ENCODE measurements at regions not wholly inside any gene's neighbourhood (a gene's known extent, or its start where the extent isn't known, plus 50 kb on each side); places are given as distances from the start of the nearest gene placed in this dataset.

DNA sequence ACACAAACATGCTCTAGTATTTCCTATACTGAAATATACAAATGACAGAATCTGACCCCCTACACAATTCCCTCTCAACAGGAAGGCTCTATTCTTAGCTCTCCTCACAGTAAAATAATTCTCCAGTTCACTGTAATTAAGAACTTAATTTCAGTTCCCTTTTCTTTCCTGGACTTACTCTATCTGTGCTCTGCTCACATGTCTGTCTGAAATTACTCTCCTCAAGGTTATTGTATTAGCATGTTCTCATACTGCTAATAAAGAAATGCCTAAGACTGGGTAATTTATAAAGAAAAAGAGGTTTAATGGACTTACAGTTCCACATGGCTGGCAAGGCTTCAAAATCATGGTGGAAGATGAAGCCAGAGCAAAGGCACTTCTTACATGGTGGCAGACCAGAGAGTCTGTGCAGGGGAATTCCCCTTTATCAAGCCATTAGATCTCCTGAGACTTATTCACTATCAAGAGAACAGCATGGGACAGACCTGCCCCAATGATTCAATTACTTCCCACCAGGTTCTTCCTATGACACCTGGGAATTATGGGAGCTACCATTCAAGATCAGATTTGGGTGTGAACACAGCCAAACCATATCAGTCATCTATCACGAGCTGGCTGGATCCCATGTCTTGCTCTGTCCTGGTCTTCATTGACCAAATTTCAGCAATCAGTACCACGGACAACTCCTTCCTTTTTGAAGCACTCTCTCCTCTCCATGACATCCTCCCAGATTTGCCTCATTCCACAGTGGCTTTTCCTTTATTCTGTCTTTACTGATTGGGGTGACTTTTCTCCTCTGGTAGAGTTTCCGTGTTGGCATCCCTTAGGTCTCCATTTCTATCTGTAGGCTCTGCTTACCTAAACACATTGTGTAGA is 110.9 kb downstream of the GALR1 start:
- in situ Hi-C loops (cut with MboI): no loop called here
- no peak for DNase-seq
- Histone ChIP-seq H3K9me3 (ENCODE audit: low read depth) (no peaks in the 10 kb centered on the region), H3K36me3 (ENCODE audit: low read depth) (no peaks in the 10 kb centered on the region), H3K27ac (no peak overlapping the region), H3K9ac (no peak overlapping the region), H3F3A (ENCODE audit: insufficient read depth) (no peaks in the 10 kb centered on the region), H4K20me1 (ENCODE audit: insufficient read depth) (no peaks in the 10 kb centered on the region), H3K79me2 (ENCODE audit: insufficient read depth) (no peaks in the 10 kb centered on the region), H3K9me2 (ENCODE audit: insufficient read depth) (no peaks in the 10 kb centered on the region), H3K27me3 (replicated peaks; ENCODE audit: insufficient read depth) (no peaks in the 10 kb centered on the region), H3K4me3 (no peak overlapping the region), H3K4me1 (ENCODE audit: insufficient read depth) (no peaks in the 10 kb centered on the region), H2AFZ (no peak overlapping the region), H3K4me2 (ENCODE audit: unreplicated experiment) (no peak overlapping the region)
- 17 to 25% methylated on average over 3 of the region's 3 CpGs for WGBS, 2 experiments (ENCODE audit: low coverage in 1 of 2, low lambda C conversion rate in 2 of 2, missing lambda C conversion rate in 2 of 2)
- TF ChIP-seq EZH2phosphoT487 (IDR thresholded peaks at IDR 0.05; ENCODE audit: insufficient read depth, low read depth): no peak
- TF ChIP-seq EZH2 (IDR thresholded peaks at IDR 0.05; ENCODE audit: insufficient read depth, poor library complexity, severe bottlenecking): no peak

DNA sequence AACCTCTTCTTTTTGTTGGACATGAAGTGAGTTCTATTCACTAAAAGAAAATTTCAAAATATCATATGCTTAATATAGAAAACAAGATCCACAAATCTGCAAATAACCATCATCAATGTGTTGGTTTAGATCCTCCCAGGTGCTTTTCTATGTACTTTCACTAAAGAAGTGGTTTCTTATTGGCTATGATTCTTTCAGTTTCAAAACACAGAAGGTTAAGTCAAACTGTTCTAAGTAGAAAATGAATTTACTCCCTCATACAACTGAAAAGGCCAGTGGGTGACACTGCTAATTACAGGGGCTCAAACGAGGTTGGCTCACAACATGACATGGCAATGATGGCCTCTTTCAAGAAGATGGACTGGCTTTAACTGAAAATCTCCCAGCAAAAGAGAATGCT is 111.7 kb downstream of the GALR1 start:
- Histone ChIP-seq H3K27ac (no peak overlapping the region), H3K4me2 (ENCODE audit: unreplicated experiment) (no peak overlapping the region), H3K4me3 (no peak overlapping the region), H3K9me2 (ENCODE audit: insufficient read depth) (no peaks in the 10 kb centered on the region), H3K79me2 (ENCODE audit: insufficient read depth) (no peaks in the 10 kb centered on the region), H3K4me1 (ENCODE audit: insufficient read depth) (no peaks in the 10 kb centered on the region), H3K9ac (no peak overlapping the region), H3F3A (ENCODE audit: insufficient read depth) (no peaks in the 10 kb centered on the region), H3K9me3 (ENCODE audit: low read depth) (no peaks in the 10 kb centered on the region), H4K20me1 (ENCODE audit: insufficient read depth) (no peaks in the 10 kb centered on the region), H3K27me3 (replicated peaks; ENCODE audit: insufficient read depth) (no peaks in the 10 kb centered on the region), H3K36me3 (ENCODE audit: low read depth) (no peaks in the 10 kb centered on the region), H2AFZ (no peak overlapping the region)
- no peak for DNase-seq
- TF ChIP-seq EZH2 (IDR thresholded peaks at IDR 0.05; ENCODE audit: insufficient read depth, poor library complexity, severe bottlenecking): no peak
- TF ChIP-seq EZH2phosphoT487 (IDR thresholded peaks at IDR 0.05; ENCODE audit: insufficient read depth, low read depth): no peak
- 0 to 4% methylated on average over 1 of the region's 1 CpG for WGBS, 2 experiments (ENCODE audit: low coverage in 1 of 2, low lambda C conversion rate in 2 of 2, missing lambda C conversion rate in 2 of 2)
- in situ Hi-C loops (cut with MboI): no loop called here

DNA sequence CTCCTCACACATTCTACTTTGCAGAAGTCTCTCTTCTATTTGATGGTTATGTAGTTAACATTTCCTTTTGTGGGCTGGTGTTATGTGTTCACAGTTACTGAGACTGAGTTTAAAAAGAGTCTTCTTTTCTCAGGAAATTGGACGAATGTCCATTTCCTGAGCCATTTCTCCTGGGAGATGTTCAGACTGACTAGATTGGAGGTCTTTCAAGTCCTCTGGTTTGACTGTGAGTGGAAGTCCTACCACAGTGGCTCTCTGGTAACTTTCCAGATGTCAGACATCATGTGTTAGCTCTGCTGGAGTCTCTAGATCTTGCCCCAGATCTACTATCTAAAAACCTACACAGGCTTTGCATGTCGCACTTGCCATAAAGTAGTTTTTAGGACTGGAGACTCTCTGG is 116.0 kb downstream of the GALR1 start:
- no peak for TF ChIP-seq EZH2phosphoT487 (IDR thresholded peaks at IDR 0.05; ENCODE audit: insufficient read depth, low read depth)
- no peak for TF ChIP-seq EZH2 (IDR thresholded peaks at IDR 0.05; ENCODE audit: insufficient read depth, poor library complexity, severe bottlenecking)
- Histone ChIP-seq H3K9ac (no peak overlapping the region), H2AFZ (no peak overlapping the region), H4K20me1 (ENCODE audit: insufficient read depth) (no peaks in the 10 kb centered on the region), H3K27me3 (replicated peaks; ENCODE audit: insufficient read depth) (no peaks in the 10 kb centered on the region), H3K9me2 (ENCODE audit: insufficient read depth) (no peaks in the 10 kb centered on the region), H3K4me3 (no peak overlapping the region), H3K36me3 (ENCODE audit: low read depth) (no peaks in the 10 kb centered on the region), H3F3A (ENCODE audit: insufficient read depth) (no peaks in the 10 kb centered on the region), H3K4me2 (ENCODE audit: unreplicated experiment) (no peak overlapping the region), H3K9me3 (ENCODE audit: low read depth) (no peaks in the 10 kb centered on the region), H3K4me1 (ENCODE audit: insufficient read depth) (no peaks in the 10 kb centered on the region), H3K27ac (no peak overlapping the region), H3K79me2 (ENCODE audit: insufficient read depth) (no peaks in the 10 kb centered on the region)
- DNase-seq: no peak
- in situ Hi-C loops (cut with MboI): no loop called here
- WGBS, 2 experiments (ENCODE audit: low coverage in 1 of 2, low lambda C conversion rate in 2 of 2, missing lambda C conversion rate in 2 of 2): 36 to 39% methylated on average over 2 of the region's 2 CpGs

DNA sequence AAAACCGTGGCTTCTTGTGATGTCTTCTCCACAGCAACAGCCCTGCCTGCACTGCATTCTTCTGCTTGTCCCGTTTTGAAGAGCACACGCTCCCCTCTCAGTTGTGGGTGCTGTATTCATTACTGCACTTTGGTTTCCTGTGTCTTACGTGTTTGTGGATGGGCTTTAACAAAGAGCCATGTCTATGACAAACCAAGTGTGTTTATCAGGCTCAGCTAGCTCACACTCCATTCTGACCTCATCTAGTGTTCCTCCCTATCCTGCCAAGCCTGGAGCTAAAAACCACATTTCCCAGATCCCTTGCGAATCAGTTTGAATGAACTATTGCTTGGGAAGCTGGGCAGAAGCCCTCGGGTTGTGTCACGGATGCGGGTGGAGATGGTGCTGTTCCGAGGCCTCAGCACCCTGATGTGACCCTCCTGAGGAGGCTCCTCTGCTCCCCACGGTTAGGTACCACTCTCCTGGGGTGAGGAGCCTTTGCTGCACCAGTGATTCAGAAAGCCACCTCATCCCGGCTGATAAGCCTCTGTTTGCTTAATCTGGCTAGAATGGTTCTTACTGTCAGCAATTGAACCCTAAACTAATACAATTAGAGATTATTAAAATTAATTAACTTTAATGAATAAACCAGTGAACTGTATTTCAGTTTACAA is 116.5 kb downstream of the GALR1 start:
- DNase-seq: no peak
- H4K20me1 ChIP-seq (ENCODE audit: insufficient read depth): no peaks in the 10 kb centered on the region
- H3K4me2 ChIP-seq (ENCODE audit: unreplicated experiment): no peak overlapping the region
- TF ChIP-seq EZH2 (IDR thresholded peaks at IDR 0.05; ENCODE audit: insufficient read depth, poor library complexity, severe bottlenecking): no peak
- no peak for TF ChIP-seq EZH2phosphoT487 (IDR thresholded peaks at IDR 0.05; ENCODE audit: insufficient read depth, low read depth)
- no peak overlapping the region for H3K9ac ChIP-seq
- no peak overlapping the region for H3K27ac ChIP-seq
- H3K79me2 ChIP-seq (ENCODE audit: insufficient read depth): no peaks in the 10 kb centered on the region
- in situ Hi-C loops (cut with MboI): no loop called here
- H3K4me1 ChIP-seq (ENCODE audit: insufficient read depth): no peaks in the 10 kb centered on the region
- no peaks in the 10 kb centered on the region for H3K27me3 ChIP-seq (replicated peaks; ENCODE audit: insufficient read depth)
- H3K4me3 ChIP-seq: no peak overlapping the region
- H3K9me3 ChIP-seq (ENCODE audit: low read depth): no peaks in the 10 kb centered on the region
- no peak overlapping the region for H2AFZ ChIP-seq
- H3F3A ChIP-seq (ENCODE audit: insufficient read depth): no peaks in the 10 kb centered on the region
- WGBS, 2 experiments (ENCODE audit: low coverage in 1 of 2, low lambda C conversion rate in 2 of 2, missing lambda C conversion rate in 2 of 2): 52 to 61% methylated on average over 10 to 11 of the region's 11 CpGs
- H3K36me3 ChIP-seq (ENCODE audit: low read depth): no peaks in the 10 kb centered on the region
- H3K9me2 ChIP-seq (ENCODE audit: insufficient read depth): no peaks in the 10 kb centered on the region
